Cerebellar cortex (tissue), 1 donor: ENCODE measurements at regions not wholly inside any gene's neighbourhood (a gene's known extent, or its start where the extent isn't known, plus 50 kb on each side); places are given as distances from the start of the nearest gene placed in this dataset.

ENCODE experiments used
- DNase-seq: peaks from one replicate; pipeline ENCODE4 v3.0.0-alpha.2; 2015; ENCODE audit warnings: low spot score

DNA sequence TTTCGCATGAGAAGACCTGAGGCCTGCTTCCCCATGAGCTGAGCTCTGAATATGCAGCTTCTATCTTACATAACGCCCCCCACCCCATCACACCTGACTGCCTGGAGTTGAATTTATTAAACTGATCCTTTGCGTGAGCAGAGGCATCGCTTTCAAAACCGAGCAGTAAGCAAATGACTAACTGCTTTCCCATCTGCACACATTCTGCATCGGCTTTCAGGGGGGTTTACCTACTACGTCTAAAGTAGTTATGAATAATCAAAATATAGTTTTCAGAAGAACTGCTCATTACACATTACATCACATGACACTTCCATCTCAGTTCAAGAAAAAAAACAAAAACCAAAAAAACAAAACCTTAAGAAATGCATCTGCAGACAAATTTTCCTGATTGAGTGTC lies 54.7 kb upstream of the EGR2 start:
- no peak for DNase-seq

GRCh38 chr10:62869958-62870357 lies 53.8 kb upstream of the EGR2 start:
- DNase-seq = no peak

DNA sequence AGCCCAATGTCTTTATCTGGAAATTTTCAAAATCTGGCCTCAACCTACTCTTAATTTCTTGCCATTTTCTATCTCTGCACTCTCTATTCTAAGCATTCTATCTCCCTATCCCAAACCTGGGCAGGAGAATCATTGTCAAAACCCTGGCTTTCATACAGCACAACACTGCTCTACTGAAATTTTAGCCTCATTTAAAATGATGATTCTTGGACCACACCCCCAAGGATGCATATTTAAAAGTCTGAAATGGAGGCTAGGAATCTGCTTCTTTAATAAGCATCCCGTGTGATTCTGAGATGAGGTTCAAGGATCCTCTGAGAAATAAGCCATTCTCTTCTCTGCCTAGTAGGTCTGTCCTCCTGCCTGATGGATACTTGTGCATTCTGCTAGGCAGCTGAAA lies 50.8 kb upstream of the EGR2 start:
- DNase-seq = no peak

DNA sequence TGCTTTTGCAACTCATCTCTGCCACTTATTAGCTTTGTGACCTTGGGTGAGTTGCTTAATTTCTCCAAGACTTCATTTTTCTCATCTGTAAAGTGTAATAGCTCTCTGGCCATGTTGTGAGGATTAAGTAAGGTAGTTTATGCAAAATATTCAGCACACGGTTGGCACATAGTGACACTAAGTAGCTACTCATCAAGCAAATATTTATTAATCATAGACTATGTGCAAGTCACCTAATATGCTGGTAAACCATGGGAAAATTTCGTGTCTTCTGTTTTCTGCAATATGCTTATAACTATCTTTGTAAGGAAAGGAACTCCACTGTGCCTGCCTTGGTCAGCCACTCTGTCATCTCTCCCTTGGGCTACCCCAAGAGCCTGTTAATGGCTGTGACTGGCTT lies 50.3 kb upstream of the EGR2 start:
- DNase-seq = no peak
